ENCODE measurements at regions not wholly inside any gene's neighbourhood (a gene's known extent, or its start where the extent isn't known, plus 50 kb on each side); places are given as distances from the start of the nearest gene placed in this dataset.

DNA sequence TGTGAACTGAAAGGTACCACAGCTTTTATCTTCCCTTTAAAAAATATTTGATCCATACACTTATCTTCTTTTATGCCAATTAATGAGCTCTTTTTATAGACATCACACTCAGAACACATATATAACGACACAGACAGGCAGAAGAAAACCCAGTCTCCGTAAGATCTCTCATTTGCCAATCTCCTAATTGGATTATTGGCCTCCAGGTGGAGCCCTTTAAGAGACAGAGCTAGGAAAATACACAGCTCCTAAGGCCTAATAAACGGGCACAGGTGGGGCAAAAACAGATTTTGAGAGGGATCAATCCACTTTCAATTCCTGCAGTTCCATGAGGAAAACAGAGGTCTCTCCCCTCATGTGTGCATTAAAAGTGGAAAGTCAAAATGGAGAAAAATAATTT lies 1495.4 kb downstream of the RPA4 start:
- no peaks in the 10 kb centered on the region for H3K4me1 ChIP-seq
- no peaks in the 10 kb centered on the region for H3K36me3 ChIP-seq
- no peak overlapping the region for H3K4me3 ChIP-seq
- H3K9me3 ChIP-seq (replicated peaks), result no peaks in the 10 kb centered on the region
- H3K27me3 ChIP-seq, result no peaks in the 10 kb centered on the region
- no peak for DNase-seq
- no peak overlapping the region for H3K27ac ChIP-seq

GRCh38 chrX:98380106-98380505 lies 1496.4 kb downstream of the RPA4 start:
- no peaks in the 10 kb centered on the region for H3K9me3 ChIP-seq (replicated peaks)
- H3K4me1 ChIP-seq, result no peaks in the 10 kb centered on the region
- no peak overlapping the region for H3K27ac ChIP-seq
- no peak for DNase-seq
- H3K4me3 ChIP-seq, result no peak overlapping the region
- H3K36me3 ChIP-seq, result no peaks in the 10 kb centered on the region
- H3K27me3 ChIP-seq, result no peaks in the 10 kb centered on the region

DNA sequence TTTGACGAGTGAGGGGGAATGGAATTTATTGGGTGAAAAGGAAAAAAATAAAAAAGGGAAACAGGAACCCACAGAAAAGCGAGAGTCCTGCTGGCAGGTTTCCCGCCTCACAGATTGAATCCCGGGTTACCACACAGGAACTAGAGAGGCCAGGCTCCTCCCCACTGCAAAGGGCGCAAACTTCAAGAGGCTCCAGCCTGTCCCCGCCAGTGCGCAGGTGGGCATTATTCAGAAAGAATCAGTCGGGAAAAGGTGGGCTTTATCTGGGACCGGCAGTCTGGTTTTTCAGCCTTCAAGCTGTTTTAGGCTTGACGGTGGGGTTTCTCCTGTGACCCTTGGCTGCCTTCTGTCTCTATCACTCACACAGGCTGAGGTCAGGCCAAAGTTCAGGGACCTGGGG lies 1496.8 kb downstream of the RPA4 start:
- no peaks in the 10 kb centered on the region for H3K36me3 ChIP-seq
- H3K9me3 ChIP-seq (replicated peaks), result no peaks in the 10 kb centered on the region
- no peak overlapping the region for H3K4me3 ChIP-seq
- H3K27ac ChIP-seq, result no peak overlapping the region
- no peaks in the 10 kb centered on the region for H3K27me3 ChIP-seq
- H3K4me1 ChIP-seq, result no peaks in the 10 kb centered on the region
- no peak for DNase-seq

DNA sequence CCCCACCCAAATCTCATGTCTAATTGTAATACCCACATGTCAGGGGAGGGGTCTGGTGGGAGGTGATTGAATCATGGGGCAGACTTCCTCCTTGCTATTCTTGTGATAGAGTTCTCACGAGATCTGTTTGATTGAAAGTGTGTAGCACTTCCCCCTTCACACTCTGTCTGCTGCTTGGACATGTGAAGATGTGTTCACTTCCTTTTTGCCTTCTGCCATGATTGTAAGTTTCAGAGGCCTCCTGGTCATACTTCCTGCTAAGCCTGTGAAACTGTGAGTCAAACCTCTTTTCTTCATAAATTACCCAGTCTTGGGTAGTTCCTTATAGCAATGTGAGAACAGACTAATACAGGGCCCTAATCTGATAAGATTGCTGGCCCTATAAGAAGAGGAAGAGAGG lies 1514.8 kb downstream of the RPA4 start:
- no peaks in the 10 kb centered on the region for H3K27me3 ChIP-seq
- DNase-seq, result no peak
- H3K4me3 ChIP-seq, result no peak overlapping the region
- H3K27ac ChIP-seq, result no peak overlapping the region
- H3K9me3 ChIP-seq (replicated peaks), result no peaks in the 10 kb centered on the region
- no peaks in the 10 kb centered on the region for H3K4me1 ChIP-seq
- no peaks in the 10 kb centered on the region for H3K36me3 ChIP-seq

GRCh38 chrX:98405376-98405775 lies 1521.7 kb downstream of the RPA4 start:
- H3K4me3 ChIP-seq, result no peak overlapping the region
- H3K4me1 ChIP-seq, result no peaks in the 10 kb centered on the region
- no peak for DNase-seq
- H3K27ac ChIP-seq, result no peak overlapping the region
- H3K36me3 ChIP-seq, result no peaks in the 10 kb centered on the region
- H3K27me3 ChIP-seq, result no peaks in the 10 kb centered on the region
- H3K9me3 ChIP-seq (replicated peaks), result no peaks in the 10 kb centered on the region

GRCh38 chrX:98407584-98407983 lies 1523.9 kb downstream of the RPA4 start:
- no peak overlapping the region for H3K4me3 ChIP-seq

GRCh38 chrX:98409867-98410266 lies 1526.2 kb downstream of the RPA4 start:
- Histone ChIP-seq H3K9me3 (replicated peaks) (no peaks in the 10 kb centered on the region), H3K4me1 (no peaks in the 10 kb centered on the region), H3K27me3 (no peaks in the 10 kb centered on the region), H3K36me3 (no peaks in the 10 kb centered on the region), H3K4me3 (no peak overlapping the region), H3K27ac (no peak overlapping the region)
- no peak for DNase-seq

More at GRCh38 chrX:98407584-98407983, 1523.9 kb downstream of the RPA4 start:
- Histone ChIP-seq H3K4me1 (no peaks in the 10 kb centered on the region), H3K36me3 (no peaks in the 10 kb centered on the region), H3K27me3 (no peaks in the 10 kb centered on the region), H3K9me3 (replicated peaks) (no peaks in the 10 kb centered on the region), H3K27ac (no peak overlapping the region)
- no peak for DNase-seq

DNA sequence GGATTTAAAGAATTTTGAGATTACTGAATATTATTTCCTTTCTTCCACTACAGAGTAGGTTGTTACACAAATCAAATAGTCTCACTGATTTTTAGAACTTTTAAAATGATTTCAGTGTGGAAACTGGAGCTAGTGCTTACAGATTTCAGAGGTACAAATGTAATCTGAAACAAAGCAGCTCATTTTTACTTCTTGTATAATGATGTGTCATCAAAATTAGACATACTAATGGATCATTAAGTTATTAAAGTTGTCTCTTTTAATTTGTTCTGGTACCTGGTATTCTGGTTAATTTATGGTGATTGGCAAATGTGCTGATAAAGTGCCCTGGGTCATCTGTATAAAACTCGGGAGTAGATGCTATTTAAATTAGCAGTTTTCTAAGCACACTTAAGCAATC lies 1528.3 kb downstream of the RPA4 start:
- H3K9me3 ChIP-seq (replicated peaks), result no peaks in the 10 kb centered on the region
- no peaks in the 10 kb centered on the region for H3K4me1 ChIP-seq
- H3K27ac ChIP-seq, result no peak overlapping the region
- no peaks in the 10 kb centered on the region for H3K27me3 ChIP-seq
- H3K4me3 ChIP-seq, result no peak overlapping the region
- no peak for DNase-seq
- H3K36me3 ChIP-seq, result no peaks in the 10 kb centered on the region

- no peak for DNase-seq
- Histone ChIP-seq H3K9me3 (replicated peaks) (no peaks in the 10 kb centered on the region), H3K27ac (no peak overlapping the region), H3K4me1 (no peaks in the 10 kb centered on the region), H3K27me3 (no peaks in the 10 kb centered on the region), H3K36me3 (no peaks in the 10 kb centered on the region), H3K4me3 (no peak overlapping the region)
These were observed 1538.8 kb downstream of the RPA4 start for GRCh38 chrX:98422536-98422935.

DNA sequence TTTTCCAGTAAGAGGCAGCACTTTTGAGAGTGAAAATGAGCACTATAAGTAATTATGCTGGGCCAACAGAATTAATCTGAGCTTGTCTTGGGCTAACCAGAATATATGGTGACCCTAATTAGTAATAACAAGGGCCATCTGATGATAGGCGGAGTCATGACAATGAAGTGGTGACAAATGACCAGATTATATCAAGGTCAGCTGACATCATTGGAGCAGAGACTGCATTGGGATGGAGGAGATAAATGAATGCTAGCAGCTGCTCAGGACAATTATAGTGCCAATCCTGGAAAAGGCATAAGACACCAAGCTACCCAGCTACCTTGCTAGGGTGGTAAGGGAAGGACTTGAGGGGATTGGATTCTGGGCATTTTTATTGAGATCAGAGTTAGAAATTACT lies 1548.7 kb downstream of the RPA4 start:
- Histone ChIP-seq H3K27ac (no peak overlapping the region), H3K4me3 (no peak overlapping the region), H3K9me3 (replicated peaks) (no peaks in the 10 kb centered on the region), H3K4me1 (no peaks in the 10 kb centered on the region), H3K27me3 (no peaks in the 10 kb centered on the region), H3K36me3 (no peaks in the 10 kb centered on the region)
- no peak for DNase-seq

- Histone ChIP-seq H3K4me3 (no peak overlapping the region), H3K4me1 (no peaks in the 10 kb centered on the region), H3K27ac (no peak overlapping the region), H3K9me3 (replicated peaks) (no peaks in the 10 kb centered on the region), H3K27me3 (no peaks in the 10 kb centered on the region), H3K36me3 (no peaks in the 10 kb centered on the region)
- DNase-seq, result no peak
These were observed 1564.8 kb downstream of the RPA4 start for GRCh38 chrX:98448524-98448923.

DNA sequence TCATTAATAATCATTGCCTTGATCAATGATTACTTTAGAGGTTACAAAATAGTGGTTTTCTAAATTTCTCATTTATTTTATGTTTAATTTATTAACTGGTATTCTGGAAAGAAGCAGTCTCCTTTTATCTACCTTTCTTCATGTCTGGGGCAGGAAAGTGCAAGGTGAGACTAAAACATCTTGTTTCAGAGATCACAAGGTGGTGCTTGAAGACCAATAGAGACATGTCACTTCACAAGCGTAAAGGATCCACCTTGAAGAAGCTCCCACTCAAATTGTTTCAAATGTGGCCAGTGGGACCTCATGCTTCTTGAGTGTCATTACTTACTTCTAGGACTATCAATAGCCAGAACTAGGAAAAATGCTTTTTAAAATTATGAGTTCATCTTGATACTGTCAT lies 1568.7 kb downstream of the RPA4 start:
- H3K4me3 ChIP-seq, result no peak overlapping the region
- DNase-seq, result no peak
- H3K27ac ChIP-seq, result no peak overlapping the region
- no peaks in the 10 kb centered on the region for H3K36me3 ChIP-seq
- H3K9me3 ChIP-seq (replicated peaks), result no peaks in the 10 kb centered on the region
- H3K27me3 ChIP-seq, result no peaks in the 10 kb centered on the region
- H3K4me1 ChIP-seq, result no peaks in the 10 kb centered on the region

DNA sequence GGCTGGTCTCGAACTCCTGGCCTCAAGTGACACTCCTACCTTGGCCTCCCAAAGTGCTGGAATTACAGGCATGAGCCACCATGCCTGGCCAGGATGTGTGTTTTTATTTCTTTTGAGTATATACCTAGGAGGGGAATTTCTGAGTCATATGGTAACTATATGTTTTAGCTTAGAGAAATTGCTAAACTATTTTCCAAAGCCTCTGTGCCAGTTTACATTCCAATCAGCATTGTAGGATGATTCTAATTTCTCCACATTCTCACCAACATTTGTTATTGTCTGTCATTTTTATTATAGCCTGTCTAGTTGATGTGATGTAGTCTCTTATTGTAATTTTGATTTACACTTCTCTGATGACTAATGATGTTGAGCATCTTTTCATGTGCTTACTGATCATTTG lies 1576.0 kb downstream of the RPA4 start:
- Histone ChIP-seq H3K4me1 (no peaks in the 10 kb centered on the region), H3K27me3 (no peaks in the 10 kb centered on the region), H3K36me3 (no peaks in the 10 kb centered on the region), H3K27ac (no peak overlapping the region), H3K4me3 (no peak overlapping the region), H3K9me3 (replicated peaks) (no peaks in the 10 kb centered on the region)
- no peak for DNase-seq

GRCh38 chrX:98480606-98481005 lies 1596.9 kb downstream of the RPA4 start:
- no peaks in the 10 kb centered on the region for H3K4me1 ChIP-seq
- no peaks in the 10 kb centered on the region for H3K9me3 ChIP-seq (replicated peaks)
- no peak for DNase-seq
- no peak overlapping the region for H3K4me3 ChIP-seq
- no peaks in the 10 kb centered on the region for H3K27me3 ChIP-seq
- no peaks in the 10 kb centered on the region for H3K36me3 ChIP-seq
- H3K27ac ChIP-seq, result no peak overlapping the region

DNA sequence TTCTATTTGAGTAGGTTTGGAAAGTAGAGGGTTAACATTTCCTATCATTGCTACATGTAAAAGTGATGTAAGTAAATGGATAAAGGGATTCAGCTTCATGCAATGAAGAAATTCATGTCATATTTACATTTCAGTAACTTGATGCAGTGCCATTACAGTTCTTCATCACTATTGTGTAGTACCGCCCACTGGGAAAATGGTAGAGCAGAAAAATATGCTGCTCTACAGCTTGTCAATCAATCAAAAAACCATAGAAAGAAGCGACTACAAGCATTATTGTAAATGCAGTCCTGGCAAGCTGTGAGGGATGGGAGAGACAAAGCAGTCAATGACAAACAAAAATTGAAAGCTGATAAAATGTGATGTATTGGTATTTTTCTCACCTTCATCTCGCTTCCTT lies 1597.9 kb downstream of the RPA4 start:
- Histone ChIP-seq H3K27ac (no peak overlapping the region), H3K9me3 (replicated peaks) (no peaks in the 10 kb centered on the region), H3K4me1 (no peaks in the 10 kb centered on the region), H3K27me3 (no peaks in the 10 kb centered on the region), H3K4me3 (no peak overlapping the region), H3K36me3 (no peaks in the 10 kb centered on the region)
- DNase-seq, result no peak

DNA sequence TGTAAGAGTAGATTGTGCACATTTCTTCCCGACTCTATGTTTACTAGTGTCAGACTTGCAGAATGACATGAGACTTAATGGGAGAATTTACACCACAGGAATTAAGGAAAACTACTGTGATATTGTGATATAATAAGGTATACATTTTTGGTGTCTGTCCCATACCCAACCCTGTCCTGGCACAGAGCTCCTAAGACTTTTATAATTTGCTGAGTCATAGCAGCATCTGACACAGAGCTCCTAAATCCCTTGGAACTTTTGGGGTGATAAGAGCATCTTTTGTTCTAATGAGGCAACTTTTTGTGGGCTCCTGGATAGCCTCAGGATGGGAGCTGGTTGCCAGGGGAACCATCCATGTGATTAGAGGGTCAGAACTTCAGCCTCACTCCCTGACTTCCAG lies 1607.0 kb downstream of the RPA4 start:
- H3K27me3 ChIP-seq, result no peaks in the 10 kb centered on the region
- no peak for DNase-seq
- H3K27ac ChIP-seq, result no peak overlapping the region
- H3K4me3 ChIP-seq, result no peak overlapping the region
- no peaks in the 10 kb centered on the region for H3K4me1 ChIP-seq
- no peaks in the 10 kb centered on the region for H3K36me3 ChIP-seq
- H3K9me3 ChIP-seq (replicated peaks), result no peaks in the 10 kb centered on the region

- no peaks in the 10 kb centered on the region for H3K36me3 ChIP-seq
- H3K27me3 ChIP-seq, result no peaks in the 10 kb centered on the region
- no peaks in the 10 kb centered on the region for H3K4me1 ChIP-seq
- no peak overlapping the region for H3K27ac ChIP-seq
- no peaks in the 10 kb centered on the region for H3K9me3 ChIP-seq (replicated peaks)
- DNase-seq, result no peak
- no peak overlapping the region for H3K4me3 ChIP-seq
These were observed 1617.7 kb downstream of the RPA4 start for GRCh38 chrX:98501426-98501825.

All from SJCRH30 (cell line).